GM23248 (cell line): ENCODE measurements at regions not wholly inside any gene's neighbourhood (a gene's known extent, or its start where the extent isn't known, plus 50 kb on each side); places are given as distances from the start of the nearest gene placed in this dataset.

ENCODE experiments used
- EZH2 ChIP-seq: fragments of 200-600 bp; sonication (generic); IDR thresholded peaks from 2 replicates; pipeline ENCODE4 v1.6.1; 2018; ENCODE audit warnings: antibody characterized with exemption, mild to moderate bottlenecking; ENCODE audit not compliant: insufficient read depth, poor library complexity, severe bottlenecking
- EZH2phosphoT487 ChIP-seq: fragments of 200-600 bp; sonication (generic); IDR thresholded peaks from 2 replicates; pipeline ENCODE4 v1.6.1; 2018; ENCODE audit warnings: antibody characterized with exemption, moderate library complexity, mild to moderate bottlenecking, low read depth; ENCODE audit not compliant: insufficient read depth

- TF ChIP-seq EZH2 (no peak), EZH2phosphoT487 (no peak)
These were observed 152.0 kb downstream of the HS3ST3B1 start for GRCh38 chr17:14452856-14453255.
